SU-DHL-6 (cell line): ENCODE measurements at regions not wholly inside any gene's neighbourhood (a gene's known extent, or its start where the extent isn't known, plus 50 kb on each side); places are given as distances from the start of the nearest gene placed in this dataset.

Source experiments
- H2AFZ ChIP-seq: fragments of 200-600 bp; sonication (generic); 2 replicates; pipeline ENCODE4 v1.6.1; 2014; ENCODE audit warnings: low read depth, mild to moderate bottlenecking, moderate library complexity, mixed read lengths, antibody characterized with exemption, low read length; ENCODE audit not compliant: severe bottlenecking
- H3F3A ChIP-seq: fragments of 200-600 bp; shearing (Covaris generic); 2 replicates; pipeline ENCODE4 v1.6.0; 2016; ENCODE audit warnings: antibody characterized with exemption, mild to moderate bottlenecking; ENCODE audit not compliant: insufficient read depth
- H3K27ac ChIP-seq: fragments of 200-600 bp; sonication (generic); 2 replicates; pipeline ENCODE4 v1.5.1; 2016; ENCODE audit warnings: low read depth, mild to moderate bottlenecking, low read length, moderate library complexity, mixed read lengths
- H3K27me3 ChIP-seq: fragments of 200-600 bp; sonication (generic), shearing (Covaris generic); 2 replicates; pipeline ENCODE4 v1.6.0; 2014; ENCODE audit warnings: mild to moderate bottlenecking, low read length
- H3K36me3 ChIP-seq: fragments of 200-600 bp; sonication (generic); 2 replicates; pipeline ENCODE4 v1.6.1; 2014; ENCODE audit warnings: mild to moderate bottlenecking, low read length, mixed read lengths
- H3K4me2 ChIP-seq: fragments of 300-600, 200-600 bp; shearing (Covaris generic), sonication (generic); 2 replicates; pipeline ENCODE4 v1.6.0; 2014; ENCODE audit warnings: low read length, low read depth, mild to moderate bottlenecking; ENCODE audit not compliant: poor library complexity, severe bottlenecking
- H3K4me3 ChIP-seq: fragments of 200-600 bp; sonication (generic); 2 replicates; pipeline ENCODE4 v1.5.1; 2014; ENCODE audit warnings: antibody characterized with exemption, low read length, mild to moderate bottlenecking, mixed read lengths; ENCODE audit not compliant: insufficient read depth, poor library complexity, severe bottlenecking
- H3K79me2 ChIP-seq: fragments of 200-600 bp; sonication (generic); 2 replicates; pipeline ENCODE4 v1.6.1; 2014; ENCODE audit warnings: mild to moderate bottlenecking, low read length, moderate library complexity; ENCODE audit not compliant: insufficient read depth
- H3K9ac ChIP-seq: fragments of 200-600 bp; sonication (generic); 2 replicates; pipeline ENCODE4 v1.7.0; 2014; ENCODE audit warnings: mild to moderate bottlenecking, low read length
- H3K9me2 ChIP-seq: fragments of 200-600 bp; sonication (generic); replicated peaks from 2 replicates; pipeline ENCODE4 v1.6.1; 2014; ENCODE audit warnings: low read length; ENCODE audit not compliant: insufficient read depth
- H3K9me3 ChIP-seq: fragments of 200-600 bp; sonication (generic); 2 replicates; pipeline ENCODE4 v1.6.1; 2014; ENCODE audit warnings: low read length, mixed read lengths; ENCODE audit not compliant: insufficient read depth
- H4K20me1 ChIP-seq: fragments of 200-600 bp; sonication (generic); 2 replicates; pipeline ENCODE4 v1.6.1; 2014; ENCODE audit warnings: low read depth, mild to moderate bottlenecking, antibody characterized with exemption, low read length, moderate library complexity, mixed read lengths
- CTCF ChIP-seq: fragments of 200-600 bp; sonication (generic); IDR thresholded peaks from one replicate; pipeline ENCODE4 v1.5.1; 2017; ENCODE audit warnings: antibody characterized with exemption, mild to moderate bottlenecking, low read length, moderate library complexity; ENCODE audit not compliant: insufficient read depth, poor library complexity, severe bottlenecking
- EZH2phosphoT487 ChIP-seq: fragments of 200-600 bp; sonication (generic), shearing (Covaris generic); conservative IDR thresholded peaks from 2 replicates; pipeline ENCODE4 v1.6.1; 2018; ENCODE audit warnings: mild to moderate bottlenecking, antibody characterized with exemption, low read length, moderate library complexity, mixed read lengths

GRCh38 chr6:8574749-8575468 lies 139.6 kb upstream of the SLC35B3 start:
- no peak for TF ChIP-seq EZH2phosphoT487
- TF ChIP-seq CTCF = no peak
- Histone ChIP-seq H3K4me2 (no peak overlapping the region), H3K9me2 (no peaks in the 10 kb centered on the region), H3K79me2 (no peaks in the 10 kb centered on the region), H4K20me1 (no peaks in the 10 kb centered on the region), H3K27me3 (no peaks in the 10 kb centered on the region), H2AFZ (no peak overlapping the region), H3K36me3 (no peaks in the 10 kb centered on the region), H3K9ac (no peak overlapping the region), H3F3A (no peaks in the 10 kb centered on the region), H3K4me3 (no peak overlapping the region), H3K9me3 (no peaks in the 10 kb centered on the region), H3K27ac (no peak overlapping the region)

GRCh38 chr6:8574311-8574710 lies 139.0 kb upstream of the SLC35B3 start:
- H3K27ac ChIP-seq = no peak overlapping the region
- TF ChIP-seq CTCF (no peak), EZH2phosphoT487 (no peak)
- no peaks in the 10 kb centered on the region for H3K9me2 ChIP-seq
- no peaks in the 10 kb centered on the region for H3K36me3 ChIP-seq
- no peaks in the 10 kb centered on the region for H3K79me2 ChIP-seq
- H3K4me3 ChIP-seq = no peak overlapping the region
- H3K9me3 ChIP-seq = no peaks in the 10 kb centered on the region
- H3K4me2 ChIP-seq = no peak overlapping the region
- no peaks in the 10 kb centered on the region for H3K27me3 ChIP-seq
- no peak overlapping the region for H2AFZ ChIP-seq
- no peaks in the 10 kb centered on the region for H3F3A ChIP-seq
- H4K20me1 ChIP-seq = no peaks in the 10 kb centered on the region
- no peak overlapping the region for H3K9ac ChIP-seq

GRCh38 chr6:8570256-8570920 lies 135.0 kb upstream of the SLC35B3 start:
- Histone ChIP-seq H3F3A (no peaks in the 10 kb centered on the region), H3K4me2 (no peak overlapping the region), H3K9me2 (no peaks in the 10 kb centered on the region), H3K9me3 (no peaks in the 10 kb centered on the region), H3K27ac (no peak overlapping the region), H2AFZ (no peak overlapping the region), H3K36me3 (no peaks in the 10 kb centered on the region), H3K79me2 (no peaks in the 10 kb centered on the region), H3K9ac (no peak overlapping the region), H3K4me3 (no peak overlapping the region), H4K20me1 (no peaks in the 10 kb centered on the region), H3K27me3 (no peaks in the 10 kb centered on the region)
- TF ChIP-seq CTCF (no peak), EZH2phosphoT487 (no peak)
